ENCODE measurements at regions not wholly inside any gene's neighbourhood (a gene's known extent, or its start where the extent isn't known, plus 50 kb on each side); places are given as distances from the start of the nearest gene placed in this dataset.

DNA sequence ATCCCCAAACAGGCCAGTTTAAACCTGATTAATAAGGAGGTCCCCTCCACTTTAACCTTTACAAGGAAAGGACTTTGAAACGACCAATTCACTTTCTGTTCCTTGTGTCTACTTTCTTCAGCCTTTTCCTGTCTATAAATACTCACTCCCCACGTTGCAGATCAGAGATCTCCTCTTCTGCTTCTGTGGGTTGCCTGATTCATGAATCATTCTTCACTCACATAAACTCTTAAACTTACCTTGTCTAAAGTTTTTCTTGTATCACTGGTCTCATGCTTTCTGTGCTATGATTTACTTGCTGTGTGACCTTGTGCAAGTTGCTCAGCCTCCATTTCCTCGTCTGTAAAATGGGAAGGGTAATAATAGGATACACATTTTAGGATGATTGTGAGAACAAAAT lies 236.1 kb downstream of the QDPR start:
- Histone ChIP-seq H3K9me3 (replicated peaks in 1 of 2; ENCODE audit: control insufficient read depth in 1 of 2, insufficient read depth in 1 of 2, low read length in 2 of 2) (no peaks in the 10 kb centered on the region), H2AFZ (ENCODE audit: insufficient read depth, low read depth, low read length, poor library complexity, severe bottlenecking) (no peak overlapping the region), H3K36me3 (replicated peaks in 1 of 2; ENCODE audit: control insufficient read depth in 1 of 2, insufficient read depth in 2 of 2, low read length in 2 of 2) (no peaks in the 10 kb centered on the region), H3K4me1 (ENCODE audit: control insufficient read depth in 1 of 2, insufficient read depth in 2 of 2, low read length in 2 of 2) (no peaks in the 10 kb centered on the region), H3K79me2 (ENCODE audit: insufficient read depth, low read length) (no peaks in the 10 kb centered on the region), H3K27ac (ENCODE audit: low read depth in 1 of 2, low read length in 2 of 2) (no peak overlapping the region), H3K4me2 (replicated peaks; ENCODE audit: extremely low read depth, low read length, poor library complexity, severe bottlenecking) (no peak overlapping the region), H3K9ac (ENCODE audit: insufficient read depth, low read length, poor library complexity, severe bottlenecking) (no peak overlapping the region), H4K20me1 (ENCODE audit: insufficient read depth, low read length) (no peaks in the 10 kb centered on the region), H3K27me3 (ENCODE audit: control insufficient read depth in 2 of 2, insufficient read depth in 2 of 2, low read length in 2 of 2) (no peaks in the 10 kb centered on the region), H3K4me3 (replicated peaks in 1 of 3; ENCODE audit: low read depth in 2 of 3, low read length in 3 of 3) (no peak overlapping the region)
- WGBS (ENCODE audit: insufficient coverage) = 8% methylated on average over 2 of the region's 3 CpGs
- no peak for DNase-seq
- Mint-ChIP-seq H3K27ac (no peak overlapping the region), H3K4me1 (no peaks in the 10 kb centered on the region), H3K27me3 (ENCODE audit: low read depth in 3 of 3) (peaks cover 0 to 6% (median 0%) of the 10 kb centered on the region in 3 donors), H3K9me3 (peaks cover 0 to 8% (median 0%) of the 10 kb centered on the region in 7 donors), H3K36me3 (no peaks in the 10 kb centered on the region), H3K4me3 (no peak overlapping the region)
- intact Hi-C loops (cut with micrococcal nuclease) = no loop called here
- TF ChIP-seq, protein P1, sequence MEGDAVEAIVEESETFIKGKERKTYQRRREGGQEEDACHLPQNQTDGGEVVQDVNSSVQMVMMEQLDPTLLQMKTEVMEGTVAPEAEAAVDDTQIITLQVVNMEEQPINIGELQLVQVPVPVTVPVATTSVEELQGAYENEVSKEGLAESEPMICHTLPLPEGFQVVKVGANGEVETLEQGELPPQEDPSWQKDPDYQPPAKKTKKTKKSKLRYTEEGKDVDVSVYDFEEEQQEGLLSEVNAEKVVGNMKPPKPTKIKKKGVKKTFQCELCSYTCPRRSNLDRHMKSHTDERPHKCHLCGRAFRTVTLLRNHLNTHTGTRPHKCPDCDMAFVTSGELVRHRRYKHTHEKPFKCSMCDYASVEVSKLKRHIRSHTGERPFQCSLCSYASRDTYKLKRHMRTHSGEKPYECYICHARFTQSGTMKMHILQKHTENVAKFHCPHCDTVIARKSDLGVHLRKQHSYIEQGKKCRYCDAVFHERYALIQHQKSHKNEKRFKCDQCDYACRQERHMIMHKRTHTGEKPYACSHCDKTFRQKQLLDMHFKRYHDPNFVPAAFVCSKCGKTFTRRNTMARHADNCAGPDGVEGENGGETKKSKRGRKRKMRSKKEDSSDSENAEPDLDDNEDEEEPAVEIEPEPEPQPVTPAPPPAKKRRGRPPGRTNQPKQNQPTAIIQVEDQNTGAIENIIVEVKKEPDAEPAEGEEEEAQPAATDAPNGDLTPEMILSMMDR (IDR thresholded peaks at IDR 0.05) = no peak

DNA sequence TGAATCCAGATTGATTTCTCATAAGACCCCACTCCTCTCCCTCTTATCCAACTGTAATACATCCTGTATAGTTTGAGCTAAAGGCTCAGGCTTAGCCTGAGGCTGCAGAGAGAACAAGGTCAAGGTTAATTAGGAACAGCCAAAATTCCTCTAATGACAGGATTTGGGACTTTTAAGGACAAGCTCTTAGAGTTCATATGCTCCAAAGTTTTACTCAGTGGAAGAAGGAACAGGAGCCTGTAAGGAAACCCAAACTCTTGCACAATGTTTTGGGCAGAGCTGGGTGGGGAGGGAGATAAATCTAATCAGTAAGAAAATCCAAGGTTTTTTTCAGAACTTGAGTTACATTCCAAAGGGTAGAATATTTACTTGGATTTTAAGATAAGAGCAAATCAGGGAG lies 238.8 kb downstream of the QDPR start:
- Histone ChIP-seq H3K27me3 (ENCODE audit: control insufficient read depth in 2 of 2, insufficient read depth in 2 of 2, low read length in 2 of 2) (no peaks in the 10 kb centered on the region), H3K4me2 (replicated peaks; ENCODE audit: extremely low read depth, low read length, poor library complexity, severe bottlenecking) (no peak overlapping the region), H3K27ac (ENCODE audit: low read depth in 1 of 2, low read length in 2 of 2) (no peak overlapping the region), H4K20me1 (ENCODE audit: insufficient read depth, low read length) (no peaks in the 10 kb centered on the region), H3K4me1 (ENCODE audit: control insufficient read depth in 1 of 2, insufficient read depth in 2 of 2, low read length in 2 of 2) (no peaks in the 10 kb centered on the region), H2AFZ (ENCODE audit: insufficient read depth, low read depth, low read length, poor library complexity, severe bottlenecking) (no peak overlapping the region), H3K9ac (ENCODE audit: insufficient read depth, low read length, poor library complexity, severe bottlenecking) (no peak overlapping the region), H3K79me2 (ENCODE audit: insufficient read depth, low read length) (no peaks in the 10 kb centered on the region), H3K9me3 (replicated peaks in 1 of 2; ENCODE audit: control insufficient read depth in 1 of 2, insufficient read depth in 1 of 2, low read length in 2 of 2) (no peaks in the 10 kb centered on the region), H3K36me3 (replicated peaks in 1 of 2; ENCODE audit: control insufficient read depth in 1 of 2, insufficient read depth in 2 of 2, low read length in 2 of 2) (no peaks in the 10 kb centered on the region), H3K4me3 (replicated peaks in 1 of 3; ENCODE audit: low read depth in 2 of 3, low read length in 3 of 3) (no peak overlapping the region)
- Mint-ChIP-seq H3K27ac (no peak overlapping the region), H3K36me3 (no peaks in the 10 kb centered on the region), H3K4me1 (no peaks in the 10 kb centered on the region), H3K4me3 (no peak overlapping the region), H3K9me3 (peaks cover 0 to 8% (median 1%) of the 10 kb centered on the region in 7 donors), H3K27me3 (ENCODE audit: low read depth in 3 of 3) (peaks cover 0 to 5% (median 0%) of the 10 kb centered on the region in 3 donors)
- intact Hi-C loops (cut with micrococcal nuclease) = no loop called here
- DNase-seq = no peak
- TF ChIP-seq, protein P1 (IDR thresholded peaks at IDR 0.05) = no peak
